Mammary epithelial cell (primary cell): ENCODE measurements at regions not wholly inside any gene's neighbourhood (a gene's known extent, or its start where the extent isn't known, plus 50 kb on each side); places are given as distances from the start of the nearest gene placed in this dataset.

Source experiments
- EZH2 ChIP-seq: IDR thresholded peaks from 2 replicates; pipeline ENCODE4 v1.6.1; 2012; ENCODE audit warnings: low read length, inconsistent platforms, borderline replicate concordance
- TF ChIP-seq, protein P1 (sequence below), 2 donors: IDR thresholded peaks in 1 of 2; conservative IDR thresholded peaks in 1 of 2; 2 replicates each; pipeline ENCODE4 v1.5.1; 2011 to 2012; ENCODE audit warnings: inconsistent platforms in 2 of 2, low read length in 2 of 2, mild to moderate bottlenecking in 2 of 2, control low read depth in 1 of 2, low read depth in 1 of 2; ENCODE audit not compliant: insufficient read depth in 1 of 2; ENCODE audit errors: extremely low read depth in 1 of 2

DNA sequence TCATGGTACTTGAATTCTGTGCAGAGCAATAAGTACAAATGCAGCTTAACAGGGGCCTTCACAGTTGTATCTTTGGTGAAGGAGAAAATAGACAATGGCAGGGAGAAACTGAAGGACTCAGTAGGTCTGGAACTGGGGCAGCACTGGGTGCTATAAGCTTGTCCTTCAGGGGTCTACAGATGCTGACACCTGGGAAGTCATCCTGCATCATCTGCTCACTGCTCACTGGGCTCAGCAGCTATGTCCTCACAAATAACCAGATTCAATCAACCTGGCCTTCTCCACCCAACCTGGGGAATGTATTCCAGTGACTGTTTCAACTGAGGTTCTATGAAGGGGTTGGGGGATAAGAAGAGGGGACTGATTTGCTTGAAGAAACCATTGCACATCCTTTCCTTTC, 117.0 kb downstream of the ZNF280B start:
- no peak for TF ChIP-seq EZH2
- TF ChIP-seq, protein P1, sequence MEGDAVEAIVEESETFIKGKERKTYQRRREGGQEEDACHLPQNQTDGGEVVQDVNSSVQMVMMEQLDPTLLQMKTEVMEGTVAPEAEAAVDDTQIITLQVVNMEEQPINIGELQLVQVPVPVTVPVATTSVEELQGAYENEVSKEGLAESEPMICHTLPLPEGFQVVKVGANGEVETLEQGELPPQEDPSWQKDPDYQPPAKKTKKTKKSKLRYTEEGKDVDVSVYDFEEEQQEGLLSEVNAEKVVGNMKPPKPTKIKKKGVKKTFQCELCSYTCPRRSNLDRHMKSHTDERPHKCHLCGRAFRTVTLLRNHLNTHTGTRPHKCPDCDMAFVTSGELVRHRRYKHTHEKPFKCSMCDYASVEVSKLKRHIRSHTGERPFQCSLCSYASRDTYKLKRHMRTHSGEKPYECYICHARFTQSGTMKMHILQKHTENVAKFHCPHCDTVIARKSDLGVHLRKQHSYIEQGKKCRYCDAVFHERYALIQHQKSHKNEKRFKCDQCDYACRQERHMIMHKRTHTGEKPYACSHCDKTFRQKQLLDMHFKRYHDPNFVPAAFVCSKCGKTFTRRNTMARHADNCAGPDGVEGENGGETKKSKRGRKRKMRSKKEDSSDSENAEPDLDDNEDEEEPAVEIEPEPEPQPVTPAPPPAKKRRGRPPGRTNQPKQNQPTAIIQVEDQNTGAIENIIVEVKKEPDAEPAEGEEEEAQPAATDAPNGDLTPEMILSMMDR (conservative IDR thresholded peaks at IDR 0.05 in 1 of 2, IDR thresholded peaks at IDR 0.05 in 1 of 2; ENCODE audit: extremely low read depth in 1 of 2, insufficient read depth in 1 of 2, low read depth in 1 of 2, low read length in 2 of 2), result no peak
